SK-MEL-5 (cell line): ENCODE measurements at regions not wholly inside any gene's neighbourhood (a gene's known extent, or its start where the extent isn't known, plus 50 kb on each side); places are given as distances from the start of the nearest gene placed in this dataset.

Source experiments
- DNase-seq: peaks from one replicate; pipeline ENCODE4 v3.0.0-alpha.2; 2016; ENCODE audit warnings: low read depth, low spot score
- in situ Hi-C: cut with HindIII; loops from 2 replicates; pipeline ENCODE4 v1.10.0; 2016; ENCODE audit warnings: low sequenced_read_pairs, high pct_unique_total_duplicates, low pct_unique_long_range_greater_than_20kb

DNA sequence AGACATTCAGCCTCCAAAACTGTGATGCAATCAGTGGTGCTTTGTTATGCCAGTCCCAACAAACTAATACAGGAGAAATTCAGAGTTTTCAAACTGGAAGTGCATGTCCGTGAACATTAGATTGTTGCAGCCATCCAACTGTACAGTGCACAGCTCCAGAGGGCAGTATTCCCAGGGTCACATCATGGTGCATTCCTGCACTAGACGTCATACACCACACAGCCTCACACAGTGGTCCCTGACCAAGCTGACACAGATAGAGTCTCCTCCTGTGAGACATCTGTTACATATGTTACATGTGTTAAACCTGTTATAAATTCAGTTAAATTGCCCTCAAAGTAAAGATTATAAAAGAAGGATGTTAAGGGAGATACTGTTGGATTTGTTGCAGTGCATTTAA is 209.0 kb downstream of the LRRN1 start:
- DNase-seq = no peak
- in situ Hi-C loops = no loop called here

- no peak for DNase-seq
- in situ Hi-C loops = no loop called here
These were observed 211.9 kb downstream of the LRRN1 start for GRCh38 chr3:4011166-4011565.

DNA sequence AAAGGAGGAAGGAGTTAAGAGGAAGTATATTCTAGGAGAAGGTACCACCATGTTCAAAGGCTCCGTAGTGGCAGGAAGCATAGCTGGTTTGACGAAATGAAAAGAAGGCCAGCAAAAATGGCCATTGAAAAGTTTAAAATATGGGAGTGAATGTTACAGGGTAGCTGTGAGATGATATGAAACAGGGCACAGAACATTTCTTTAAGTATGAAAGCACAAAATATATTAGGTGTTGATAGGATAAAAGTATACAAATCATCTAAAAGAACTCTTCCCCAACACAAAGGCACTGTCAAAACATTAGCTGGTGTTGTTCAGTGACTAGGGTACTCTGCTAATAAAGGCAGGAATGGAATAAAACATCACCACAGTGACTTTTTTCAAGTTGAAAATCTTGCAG is 216.2 kb downstream of the LRRN1 start:
- in situ Hi-C loops = no loop called here

GRCh38 chr3:4019501-4019900 is 220.3 kb downstream of the LRRN1 start:
- in situ Hi-C loops = no loop called here
- no peak for DNase-seq

More for the DNA sequence above, 216.2 kb downstream of the LRRN1 start:
- no peak for DNase-seq

DNA sequence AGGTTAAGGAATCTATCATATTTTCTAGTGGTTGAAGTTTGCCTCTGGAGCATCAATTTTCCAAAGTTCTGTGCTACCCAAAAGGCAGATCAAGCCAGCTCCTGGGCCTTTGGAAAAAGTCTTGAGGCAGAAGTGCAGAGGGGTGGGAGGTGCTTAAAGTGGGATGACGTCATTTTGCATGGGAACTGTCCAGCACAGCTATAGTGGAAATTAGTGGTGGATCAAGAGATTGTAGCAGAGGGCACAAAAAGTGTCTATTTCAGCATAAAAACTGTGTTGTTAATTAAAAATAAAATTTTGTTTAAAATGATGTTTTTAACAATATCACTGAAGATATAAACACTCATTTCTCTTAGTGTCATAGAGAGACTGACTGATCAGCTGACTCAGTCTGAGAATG is 221.9 kb downstream of the LRRN1 start:
- in situ Hi-C loops = no loop called here
- peak; percentile 26 for DNase-seq

- in situ Hi-C loops = no loop called here
- DNase-seq = no peak
These were observed 229.9 kb downstream of the LRRN1 start for GRCh38 chr3:4029135-4029534.

GRCh38 chr3:4030624-4031023 is 231.4 kb downstream of the LRRN1 start:
- no peak for DNase-seq
- in situ Hi-C loops = no loop called here

- in situ Hi-C loops = no loop called here
- no peak for DNase-seq
These were observed 234.1 kb downstream of the LRRN1 start for GRCh38 chr3:4033296-4033695.

DNA sequence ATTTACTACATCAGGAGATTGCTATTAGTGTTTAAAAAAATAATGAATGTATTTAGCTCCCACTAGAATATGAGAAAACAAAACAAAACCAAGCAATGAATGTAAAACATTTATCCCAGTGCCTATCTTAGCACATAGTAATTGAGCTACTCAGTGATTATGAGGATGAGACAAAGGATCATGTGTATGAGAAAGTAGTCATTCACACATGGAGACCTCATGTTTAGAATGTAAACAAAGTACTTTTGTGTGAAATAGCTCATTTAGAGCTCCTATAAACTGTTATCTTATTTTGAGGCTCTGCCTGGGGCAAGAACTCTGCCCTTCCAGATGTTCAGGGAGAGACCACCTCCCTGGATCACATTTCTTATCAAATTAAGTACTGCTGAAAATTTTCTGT is 236.8 kb downstream of the LRRN1 start:
- DNase-seq = peak; percentile 60
- in situ Hi-C loops = no loop called here

DNA sequence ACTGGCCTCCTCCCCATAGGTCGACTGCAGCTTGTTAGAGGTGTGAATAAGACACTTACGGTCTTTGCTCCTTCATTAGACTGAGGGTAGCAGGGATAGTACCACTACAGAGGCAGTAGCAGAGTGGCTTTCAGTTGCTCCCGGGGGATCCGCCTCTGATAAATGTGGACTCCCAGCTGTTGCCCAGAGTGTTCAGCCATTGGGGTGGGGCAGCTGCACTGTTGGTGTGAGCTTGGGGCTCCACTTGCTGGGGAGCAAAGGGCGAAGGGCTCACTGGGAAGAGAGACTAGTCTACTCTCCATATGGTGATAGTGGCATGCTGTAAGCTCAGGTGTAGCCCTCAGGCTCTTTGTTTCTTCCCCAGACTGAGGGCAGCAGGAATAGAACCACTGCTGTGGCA is 239.1 kb downstream of the LRRN1 start:
- in situ Hi-C loops = no loop called here
- no peak for DNase-seq

GRCh38 chr3:4042070-4042469 is 242.8 kb downstream of the LRRN1 start:
- DNase-seq = no peak
- in situ Hi-C loops = no loop called here

GRCh38 chr3:4042869-4043268 is 243.6 kb downstream of the LRRN1 start:
- in situ Hi-C loops = no loop called here
- DNase-seq = no peak

- DNase-seq = peak; percentile 41
- in situ Hi-C loops = no loop called here
These were observed 244.8 kb downstream of the LRRN1 start for GRCh38 chr3:4043867-4044575.

DNA sequence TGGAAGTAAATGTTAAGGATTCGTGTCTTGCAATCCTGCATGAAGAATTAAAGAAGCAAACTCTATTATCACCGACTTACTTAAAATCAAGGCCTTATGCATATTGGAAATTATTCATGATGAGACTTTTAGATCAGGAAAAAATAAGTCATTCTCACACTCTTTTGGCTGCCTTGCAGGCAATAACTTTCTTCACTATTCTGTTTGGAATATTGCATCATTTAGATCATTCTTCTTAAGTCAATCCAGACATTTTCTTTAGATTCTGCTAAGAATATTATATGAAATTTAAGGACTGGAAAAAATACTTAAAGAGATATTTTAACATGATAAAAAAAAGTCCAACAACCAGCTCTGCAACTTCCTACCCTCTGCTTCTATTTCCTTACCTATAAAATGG is 245.4 kb downstream of the LRRN1 start:
- no peak for DNase-seq

DNA sequence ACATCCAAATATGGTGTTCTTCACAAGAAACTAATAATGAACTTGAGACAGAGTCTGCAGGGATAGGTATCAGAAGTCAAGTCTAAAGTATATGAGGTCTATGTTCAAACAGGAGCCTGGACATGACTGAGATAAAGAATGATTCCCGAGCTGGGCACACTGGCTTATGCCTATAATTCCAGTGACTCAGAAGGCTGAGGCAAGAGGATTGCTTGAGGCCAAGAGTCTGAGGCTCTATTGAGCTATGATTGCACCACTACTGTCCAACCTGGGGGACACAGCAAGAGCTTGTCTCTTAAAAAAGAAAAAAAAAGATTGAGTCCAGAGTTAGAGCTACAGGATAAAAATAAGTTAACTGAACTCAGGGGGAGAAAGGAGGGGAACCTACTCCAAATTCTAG is 246.5 kb downstream of the LRRN1 start:
- in situ Hi-C loops = no loop called here
- no peak for DNase-seq

More for the DNA sequence above, 245.4 kb downstream of the LRRN1 start:
- in situ Hi-C loops = no loop called here

DNA sequence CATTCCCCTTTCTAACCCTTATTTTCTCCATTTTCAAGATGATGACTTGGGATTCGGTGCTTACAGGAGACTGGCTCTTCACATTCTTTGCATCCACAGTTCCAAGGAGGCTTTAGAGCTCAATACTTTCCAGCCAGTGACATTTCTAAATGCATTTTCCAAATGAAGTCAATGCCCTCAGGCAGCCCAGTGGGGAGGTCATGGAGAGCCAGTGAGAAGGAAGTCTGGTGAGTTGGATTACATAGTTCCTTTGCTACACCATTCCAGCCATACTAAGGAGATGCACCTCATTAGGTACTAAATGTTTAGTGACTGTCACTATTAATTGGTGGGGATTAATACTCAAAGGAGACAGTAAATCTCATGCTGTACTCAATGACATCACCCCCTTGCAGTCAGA is 248.1 kb downstream of the LRRN1 start:
- in situ Hi-C loops = no loop called here
- no peak for DNase-seq

GRCh38 chr3:4052706-4053105 is 250.5 kb upstream of the SETMAR start:
- no peak for DNase-seq
- in situ Hi-C loops = no loop called here

GRCh38 chr3:4053975-4054374 is 249.2 kb upstream of the SETMAR start:
- in situ Hi-C loops = no loop called here
- DNase-seq = no peak

DNA sequence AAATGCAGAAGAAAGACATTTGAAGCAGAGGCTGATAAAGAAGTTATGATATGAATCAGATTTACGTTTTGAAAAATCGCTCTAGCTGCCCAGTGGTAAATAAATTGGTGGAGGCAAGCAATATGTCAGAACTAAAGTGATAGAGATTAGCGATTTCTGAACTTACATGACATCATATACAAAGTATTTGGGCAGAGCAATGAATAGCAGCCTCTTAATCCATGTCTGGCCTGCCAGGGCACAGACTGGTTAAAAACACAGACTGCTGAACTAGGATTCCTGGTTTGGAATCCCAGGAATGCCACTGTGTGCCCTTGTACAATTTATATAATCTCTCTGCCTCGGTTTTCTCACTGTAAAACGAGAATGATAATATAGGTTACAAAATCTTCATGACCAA is 243.1 kb upstream of the SETMAR start:
- in situ Hi-C loops = no loop called here
- no peak for DNase-seq

DNA sequence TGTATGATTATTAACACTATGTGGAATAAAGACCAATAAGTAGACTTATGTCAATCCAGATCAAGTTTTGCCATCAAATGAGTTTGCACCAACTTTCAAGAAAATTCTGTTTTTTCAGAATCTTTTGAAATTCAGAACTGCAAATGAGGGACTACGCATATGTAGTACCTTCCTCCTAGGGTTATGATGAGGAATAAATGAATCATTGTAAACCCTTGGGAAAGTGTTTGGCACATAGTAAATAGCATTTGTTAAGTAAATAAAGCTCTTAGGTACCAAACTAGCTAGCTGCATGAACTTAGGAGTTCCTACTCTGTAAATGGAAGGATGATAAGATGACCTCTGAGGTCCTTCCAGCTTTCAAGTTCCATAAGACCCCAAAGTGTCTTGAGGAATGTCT is 242.6 kb upstream of the SETMAR start:
- no peak for DNase-seq
- in situ Hi-C loops = no loop called here
